ENCODE measurements at regions not wholly inside any gene's neighbourhood (a gene's known extent, or its start where the extent isn't known, plus 50 kb on each side); places are given as distances from the start of the nearest gene placed in this dataset.

DNA sequence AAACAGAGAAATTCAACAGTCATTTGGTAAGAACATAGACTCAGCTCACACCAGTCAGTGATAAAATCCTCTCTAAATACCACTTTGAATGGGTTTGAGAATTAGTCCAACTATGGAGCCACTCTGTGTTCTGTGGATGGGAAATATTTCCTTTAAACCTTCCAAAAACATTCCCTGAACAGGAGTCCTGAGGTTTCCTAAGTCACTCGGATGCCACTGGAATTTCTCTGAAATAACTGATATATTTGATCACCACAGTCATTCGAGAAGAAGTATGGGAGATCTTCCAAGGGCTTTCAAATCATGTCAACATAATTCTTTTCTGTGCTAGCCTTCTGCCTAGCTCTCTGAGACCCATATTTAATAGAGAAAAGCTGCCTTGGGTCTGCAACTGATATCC is 958.6 kb downstream of the STIM2 start:
- intact Hi-C loops (cut with micrococcal nuclease), result no loop called here
- Mint-ChIP-seq H3K36me3 (ENCODE audit: low read depth) (no peaks in the 10 kb centered on the region), H3K9me3 (no peaks in the 10 kb centered on the region), H3K4me3 (no peak overlapping the region), H3K4me1 (ENCODE audit: low read depth) (no peaks in the 10 kb centered on the region), H3K27ac (no peak overlapping the region), H3K27me3 (no peaks in the 10 kb centered on the region)

DNA sequence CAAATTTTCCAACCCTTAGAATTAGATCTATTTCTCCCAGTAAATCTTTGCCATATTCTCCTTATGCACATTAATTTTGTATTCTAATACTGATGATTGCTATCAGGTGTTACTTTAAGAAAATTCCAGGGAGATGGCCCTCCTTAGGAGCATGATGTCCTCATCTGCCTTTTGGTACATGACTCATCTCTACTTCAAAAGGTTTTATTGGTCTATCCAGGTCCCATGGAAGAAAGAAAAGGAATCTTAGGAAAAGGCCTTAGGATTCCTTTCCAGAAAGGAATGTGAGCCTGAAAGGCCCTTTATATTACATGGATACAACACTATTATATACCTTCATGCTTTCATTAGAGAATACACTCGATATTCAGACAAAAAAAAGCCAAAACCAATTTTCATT is 968.2 kb downstream of the STIM2 start:
- Mint-ChIP-seq H3K27me3 (no peaks in the 10 kb centered on the region), H3K36me3 (ENCODE audit: low read depth) (no peaks in the 10 kb centered on the region), H3K4me1 (ENCODE audit: low read depth) (no peaks in the 10 kb centered on the region), H3K9me3 (no peaks in the 10 kb centered on the region), H3K4me3 (no peak overlapping the region), H3K27ac (no peak overlapping the region)
- intact Hi-C loops (cut with micrococcal nuclease), result no loop called here

- Mint-ChIP-seq H3K27me3 (no peaks in the 10 kb centered on the region), H3K36me3 (ENCODE audit: low read depth) (no peaks in the 10 kb centered on the region), H3K27ac (no peak overlapping the region), H3K4me3 (no peak overlapping the region), H3K4me1 (ENCODE audit: low read depth) (no peaks in the 10 kb centered on the region), H3K9me3 (no peaks in the 10 kb centered on the region)
- intact Hi-C loops (cut with micrococcal nuclease), result no loop called here
Observed at GRCh38 chr4:27830251-27830650, 969.6 kb downstream of the STIM2 start.

GRCh38 chr4:27835851-27836250 is 975.2 kb downstream of the STIM2 start:
- H3K27ac Mint-ChIP-seq, result no peak overlapping the region
- H3K27me3 Mint-ChIP-seq, result no peaks in the 10 kb centered on the region
- H3K4me3 Mint-ChIP-seq, result no peak overlapping the region
- intact Hi-C loops (cut with micrococcal nuclease), result no loop called here
- no peaks in the 10 kb centered on the region for H3K4me1 Mint-ChIP-seq (ENCODE audit: low read depth)
- H3K36me3 Mint-ChIP-seq (ENCODE audit: low read depth), result no peaks in the 10 kb centered on the region
- H3K9me3 Mint-ChIP-seq, result no peaks in the 10 kb centered on the region

DNA sequence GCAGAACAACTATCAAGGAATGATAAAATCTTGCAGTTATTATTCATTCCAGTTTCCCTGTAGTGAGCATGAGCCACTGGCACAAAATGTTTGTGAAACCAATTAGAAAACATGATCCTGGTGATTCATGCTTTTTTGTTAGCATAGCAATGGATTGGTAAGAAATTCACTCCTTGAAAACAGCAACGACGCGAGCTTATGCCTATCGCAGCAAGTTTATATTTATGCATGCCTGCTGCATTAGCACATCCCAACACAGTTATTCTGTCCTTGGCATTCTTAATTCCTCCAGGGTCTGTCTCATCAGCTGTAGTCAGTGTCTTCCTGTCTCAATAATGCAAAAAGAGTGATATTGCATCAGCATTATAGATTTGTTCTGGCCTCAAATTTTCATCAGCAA is 975.9 kb downstream of the STIM2 start:
- Mint-ChIP-seq H3K36me3 (ENCODE audit: low read depth) (no peaks in the 10 kb centered on the region), H3K9me3 (no peaks in the 10 kb centered on the region), H3K27me3 (no peaks in the 10 kb centered on the region), H3K27ac (no peak overlapping the region), H3K4me1 (ENCODE audit: low read depth) (no peaks in the 10 kb centered on the region), H3K4me3 (no peak overlapping the region)
- intact Hi-C loops (cut with micrococcal nuclease), result no loop called here

GRCh38 chr4:27843776-27844175 is 983.1 kb downstream of the STIM2 start:
- no peaks in the 10 kb centered on the region for H3K27me3 Mint-ChIP-seq
- no peak overlapping the region for H3K4me3 Mint-ChIP-seq
- no peaks in the 10 kb centered on the region for H3K9me3 Mint-ChIP-seq
- no peaks in the 10 kb centered on the region for H3K4me1 Mint-ChIP-seq (ENCODE audit: low read depth)
- H3K36me3 Mint-ChIP-seq (ENCODE audit: low read depth), result no peaks in the 10 kb centered on the region
- no peak overlapping the region for H3K27ac Mint-ChIP-seq
- intact Hi-C loops (cut with micrococcal nuclease), result no loop called here

DNA sequence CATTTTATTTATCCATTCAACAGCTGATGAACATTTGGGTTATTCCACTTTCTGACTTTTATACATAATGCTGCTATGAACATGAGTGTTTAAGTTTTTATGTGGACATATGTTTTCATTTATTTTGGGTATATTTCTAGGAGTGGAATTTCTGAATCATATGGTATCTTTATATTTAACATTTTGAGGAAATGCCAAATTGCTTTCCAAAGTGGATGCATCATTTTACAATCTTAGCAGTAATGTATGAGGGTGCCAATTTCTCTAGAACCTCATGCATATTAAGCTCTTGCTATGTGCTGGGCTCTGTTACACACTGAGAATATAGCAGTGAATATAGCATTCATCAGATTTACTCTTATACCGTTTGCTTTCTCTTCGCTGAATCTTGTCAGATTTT is 983.7 kb downstream of the STIM2 start:
- intact Hi-C loops (cut with micrococcal nuclease), result no loop called here
- Mint-ChIP-seq H3K27ac (no peak overlapping the region), H3K27me3 (no peaks in the 10 kb centered on the region), H3K4me3 (no peak overlapping the region), H3K9me3 (no peaks in the 10 kb centered on the region), H3K36me3 (ENCODE audit: low read depth) (no peaks in the 10 kb centered on the region), H3K4me1 (ENCODE audit: low read depth) (no peaks in the 10 kb centered on the region)

GRCh38 chr4:27846951-27847350 is 986.3 kb downstream of the STIM2 start:
- H3K36me3 Mint-ChIP-seq (ENCODE audit: low read depth), result no peaks in the 10 kb centered on the region
- no peak overlapping the region for H3K27ac Mint-ChIP-seq
- H3K4me1 Mint-ChIP-seq (ENCODE audit: low read depth), result no peaks in the 10 kb centered on the region
- H3K27me3 Mint-ChIP-seq, result no peaks in the 10 kb centered on the region
- no peaks in the 10 kb centered on the region for H3K9me3 Mint-ChIP-seq
- intact Hi-C loops (cut with micrococcal nuclease), result no loop called here
- no peak overlapping the region for H3K4me3 Mint-ChIP-seq

DNA sequence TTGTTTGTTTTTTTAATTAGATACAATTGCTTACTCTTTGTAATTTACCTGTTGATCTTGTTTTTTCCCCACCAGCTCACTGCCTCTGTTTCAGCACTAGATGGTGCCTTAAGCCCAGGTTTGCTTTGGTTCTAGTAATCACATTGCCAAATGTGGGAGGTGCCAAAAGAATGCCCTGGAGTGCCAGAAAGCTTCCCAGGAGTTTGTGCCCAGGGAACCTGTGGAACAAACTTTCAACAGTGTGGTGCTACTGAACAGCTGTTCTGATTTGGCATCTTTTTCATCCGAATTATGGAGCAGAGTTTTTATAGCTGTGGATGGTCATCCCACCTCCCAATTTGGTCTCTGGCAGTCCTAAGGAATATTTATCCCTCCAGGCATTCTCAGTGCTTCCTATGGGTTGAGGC is 1000.7 kb downstream of the STIM2 start:
- intact Hi-C loops (cut with micrococcal nuclease), result no loop called here
- no peak overlapping the region for H3K4me3 Mint-ChIP-seq
- H3K9me3 Mint-ChIP-seq, result no peaks in the 10 kb centered on the region
- H3K4me1 Mint-ChIP-seq (ENCODE audit: low read depth), result no peaks in the 10 kb centered on the region
- no peak overlapping the region for H3K27ac Mint-ChIP-seq
- no peaks in the 10 kb centered on the region for H3K27me3 Mint-ChIP-seq
- H3K36me3 Mint-ChIP-seq (ENCODE audit: low read depth), result no peaks in the 10 kb centered on the region

DNA sequence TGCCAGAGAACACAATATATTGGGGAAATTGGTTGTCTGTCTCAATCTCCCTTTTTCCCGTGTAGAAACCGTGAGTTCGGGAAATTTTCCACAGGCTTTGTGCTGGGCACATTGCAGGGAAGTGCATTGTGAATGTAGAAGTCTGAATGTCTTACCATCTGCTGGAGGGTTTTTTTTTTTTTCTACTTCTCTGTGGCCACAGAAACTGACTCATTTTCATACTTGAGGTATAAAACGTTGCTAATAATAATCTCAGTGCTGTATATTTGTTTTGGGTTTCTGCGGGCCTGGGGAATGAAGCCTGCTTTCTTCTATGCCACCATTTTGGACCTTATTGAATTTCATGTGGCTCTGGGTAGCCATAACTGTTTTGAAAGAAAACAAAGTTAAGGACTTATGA is 1001.2 kb downstream of the STIM2 start:
- Mint-ChIP-seq H3K4me1 (ENCODE audit: low read depth) (no peaks in the 10 kb centered on the region), H3K27ac (no peak overlapping the region), H3K9me3 (no peaks in the 10 kb centered on the region), H3K27me3 (no peaks in the 10 kb centered on the region), H3K36me3 (ENCODE audit: low read depth) (no peaks in the 10 kb centered on the region), H3K4me3 (no peak overlapping the region)
- intact Hi-C loops (cut with micrococcal nuclease), result no loop called here

- intact Hi-C loops (cut with micrococcal nuclease), result no loop called here
- Mint-ChIP-seq H3K4me1 (ENCODE audit: low read depth) (no peaks in the 10 kb centered on the region), H3K27me3 (no peaks in the 10 kb centered on the region), H3K9me3 (peaks cover 4% of the 10 kb centered on the region), H3K36me3 (ENCODE audit: low read depth) (no peaks in the 10 kb centered on the region), H3K27ac (no peak overlapping the region), H3K4me3 (no peak overlapping the region)
Observed at GRCh38 chr4:27873596-27873995, 1013.0 kb downstream of the STIM2 start.

DNA sequence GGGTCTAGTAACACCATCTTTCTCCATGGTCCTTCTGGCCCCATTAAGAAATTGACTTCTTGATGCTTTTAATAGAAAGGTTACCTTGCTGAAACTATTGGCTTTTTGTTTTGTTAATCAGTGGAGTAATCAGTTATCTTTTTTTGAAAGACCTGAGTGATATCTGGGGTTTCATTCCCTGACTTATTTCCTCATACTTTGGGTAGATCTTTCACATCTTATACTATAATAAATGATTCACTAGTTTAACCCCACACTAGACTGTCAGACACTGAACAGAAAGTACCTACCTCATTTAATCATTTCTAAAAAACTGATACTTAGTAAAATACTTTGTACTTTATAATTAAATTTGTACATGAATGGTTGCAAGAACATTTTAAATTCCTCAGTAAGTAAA is 1021.1 kb downstream of the STIM2 start:
- Mint-ChIP-seq H3K9me3 (peaks cover 7% of the 10 kb centered on the region), H3K4me3 (no peak overlapping the region), H3K27me3 (no peaks in the 10 kb centered on the region), H3K27ac (no peak overlapping the region), H3K36me3 (ENCODE audit: low read depth) (no peaks in the 10 kb centered on the region), H3K4me1 (ENCODE audit: low read depth) (no peaks in the 10 kb centered on the region)
- intact Hi-C loops (cut with micrococcal nuclease), result no loop called here

- H3K27me3 Mint-ChIP-seq, result no peaks in the 10 kb centered on the region
- no peaks in the 10 kb centered on the region for H3K9me3 Mint-ChIP-seq
- no peak overlapping the region for H3K27ac Mint-ChIP-seq
- no peaks in the 10 kb centered on the region for H3K4me1 Mint-ChIP-seq (ENCODE audit: low read depth)
- H3K4me3 Mint-ChIP-seq, result no peak overlapping the region
- H3K36me3 Mint-ChIP-seq (ENCODE audit: low read depth), result no peaks in the 10 kb centered on the region
- intact Hi-C loops (cut with micrococcal nuclease), result no loop called here
Observed at GRCh38 chr4:27886120-27886519, 1025.5 kb downstream of the STIM2 start.

DNA sequence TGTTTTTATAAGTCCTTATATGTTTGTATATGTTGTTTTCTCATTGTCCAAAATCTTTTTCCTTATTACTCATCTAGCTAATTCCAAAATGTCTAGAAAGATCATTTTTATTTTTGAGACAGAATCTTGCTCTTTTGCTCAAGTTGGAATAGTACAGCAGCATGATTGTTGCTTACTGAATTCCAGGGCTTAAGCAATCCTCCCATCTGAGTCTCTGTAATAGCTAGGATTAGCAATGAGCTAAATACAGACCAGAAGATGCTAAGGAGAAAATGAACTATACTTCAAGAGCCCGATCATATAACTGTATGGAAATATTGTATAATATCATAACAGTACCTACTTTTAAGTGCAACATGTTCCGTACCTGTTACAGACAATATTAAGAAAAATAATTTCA is 1027.0 kb downstream of the STIM2 start:
- Mint-ChIP-seq H3K27me3 (no peaks in the 10 kb centered on the region), H3K4me1 (ENCODE audit: low read depth) (no peaks in the 10 kb centered on the region), H3K27ac (no peak overlapping the region), H3K4me3 (no peak overlapping the region), H3K9me3 (no peaks in the 10 kb centered on the region), H3K36me3 (ENCODE audit: low read depth) (no peaks in the 10 kb centered on the region)
- intact Hi-C loops (cut with micrococcal nuclease), result no loop called here

- intact Hi-C loops (cut with micrococcal nuclease), result no loop called here
- H3K4me1 Mint-ChIP-seq (ENCODE audit: low read depth), result no peaks in the 10 kb centered on the region
Observed at GRCh38 chr4:27888505-27888904, 1027.9 kb downstream of the STIM2 start.

GRCh38 chr4:27894951-27895350 is 1034.3 kb downstream of the STIM2 start:
- no peaks in the 10 kb centered on the region for H3K36me3 Mint-ChIP-seq (ENCODE audit: low read depth)
- no peaks in the 10 kb centered on the region for H3K27me3 Mint-ChIP-seq
- no peaks in the 10 kb centered on the region for H3K9me3 Mint-ChIP-seq
- H3K4me1 Mint-ChIP-seq (ENCODE audit: low read depth), result no peaks in the 10 kb centered on the region
- H3K4me3 Mint-ChIP-seq, result no peak overlapping the region
- H3K27ac Mint-ChIP-seq, result no peak overlapping the region
- intact Hi-C loops (cut with micrococcal nuclease), result no loop called here

More at GRCh38 chr4:27888505-27888904, 1027.9 kb downstream of the STIM2 start:
- no peaks in the 10 kb centered on the region for H3K36me3 Mint-ChIP-seq (ENCODE audit: low read depth)
- H3K4me3 Mint-ChIP-seq, result no peak overlapping the region
- H3K9me3 Mint-ChIP-seq, result no peaks in the 10 kb centered on the region
- no peaks in the 10 kb centered on the region for H3K27me3 Mint-ChIP-seq
- H3K27ac Mint-ChIP-seq, result no peak overlapping the region

Data from dendritic cell treated with granulocyte-macrophage colony-stimulating factor and Interleukin-4, amounts not matched to agents 40 ng/mL and 50 ng/mL, for 4 days (primary cell).